GM12873 (cell line): ENCODE measurements at regions not wholly inside any gene's neighbourhood (a gene's known extent, or its start where the extent isn't known, plus 50 kb on each side); places are given as distances from the start of the nearest gene placed in this dataset.

Experiments
- TF ChIP-seq, protein P1 (sequence below): IDR thresholded peaks from 2 replicates; pipeline ENCODE4 v1.5.1; 2012; ENCODE audit warnings: low read depth, mild to moderate bottlenecking, moderate library complexity, low read length, control low read depth; ENCODE audit not compliant: insufficient read depth; ENCODE audit errors: missing control alignments

GRCh38 chr18:41311571-41312547, 643.2 kb upstream of the PIK3C3 start:
- TF ChIP-seq, protein P1, sequence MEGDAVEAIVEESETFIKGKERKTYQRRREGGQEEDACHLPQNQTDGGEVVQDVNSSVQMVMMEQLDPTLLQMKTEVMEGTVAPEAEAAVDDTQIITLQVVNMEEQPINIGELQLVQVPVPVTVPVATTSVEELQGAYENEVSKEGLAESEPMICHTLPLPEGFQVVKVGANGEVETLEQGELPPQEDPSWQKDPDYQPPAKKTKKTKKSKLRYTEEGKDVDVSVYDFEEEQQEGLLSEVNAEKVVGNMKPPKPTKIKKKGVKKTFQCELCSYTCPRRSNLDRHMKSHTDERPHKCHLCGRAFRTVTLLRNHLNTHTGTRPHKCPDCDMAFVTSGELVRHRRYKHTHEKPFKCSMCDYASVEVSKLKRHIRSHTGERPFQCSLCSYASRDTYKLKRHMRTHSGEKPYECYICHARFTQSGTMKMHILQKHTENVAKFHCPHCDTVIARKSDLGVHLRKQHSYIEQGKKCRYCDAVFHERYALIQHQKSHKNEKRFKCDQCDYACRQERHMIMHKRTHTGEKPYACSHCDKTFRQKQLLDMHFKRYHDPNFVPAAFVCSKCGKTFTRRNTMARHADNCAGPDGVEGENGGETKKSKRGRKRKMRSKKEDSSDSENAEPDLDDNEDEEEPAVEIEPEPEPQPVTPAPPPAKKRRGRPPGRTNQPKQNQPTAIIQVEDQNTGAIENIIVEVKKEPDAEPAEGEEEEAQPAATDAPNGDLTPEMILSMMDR = no peak

- TF ChIP-seq, protein P1 = no peak
These were observed 657.3 kb upstream of the PIK3C3 start for GRCh38 chr18:41297740-41298139.

- TF ChIP-seq, protein P1 = no peak
These were observed 685.7 kb upstream of the PIK3C3 start for GRCh38 chr18:41269294-41269693.

DNA sequence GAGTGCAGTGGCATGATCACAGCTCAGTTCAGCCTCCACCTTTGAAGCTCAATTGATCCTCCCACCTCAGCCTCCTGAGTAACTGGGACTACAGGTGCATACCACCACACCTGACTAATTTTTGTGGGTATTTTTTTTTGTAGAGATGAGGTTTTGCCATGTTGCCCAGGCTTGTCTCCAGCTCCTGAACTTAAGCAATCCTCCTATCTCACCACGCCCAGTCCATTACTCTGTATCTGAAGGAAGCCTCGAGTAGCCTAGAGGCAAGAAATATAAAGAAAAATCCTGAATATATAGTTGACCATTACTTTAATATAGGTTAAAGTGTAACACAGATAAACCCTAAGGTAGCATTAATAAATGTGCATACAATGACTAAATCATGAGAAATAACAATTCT, 686.8 kb upstream of the PIK3C3 start:
- TF ChIP-seq, protein P1 = no peak

DNA sequence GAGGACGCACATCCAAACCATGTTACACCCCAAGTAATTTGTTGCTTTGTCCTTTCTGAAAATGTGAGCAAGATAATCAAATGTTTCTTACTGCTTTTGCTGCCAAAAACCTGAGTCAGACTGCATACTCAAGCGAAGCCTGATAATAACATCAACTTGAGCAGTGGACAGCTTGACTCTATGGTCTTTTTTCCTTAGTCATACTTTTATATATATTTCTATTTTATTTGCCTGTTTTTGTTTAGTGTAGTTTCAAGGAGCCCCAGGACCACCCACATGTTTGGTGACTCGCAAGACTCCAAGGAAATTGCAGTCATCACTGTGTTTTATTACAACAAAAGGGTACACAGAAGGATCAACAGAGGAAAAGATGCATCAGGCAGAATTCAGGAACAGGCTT, 688.4 kb upstream of the PIK3C3 start:
- TF ChIP-seq, protein P1 = no peak

DNA sequence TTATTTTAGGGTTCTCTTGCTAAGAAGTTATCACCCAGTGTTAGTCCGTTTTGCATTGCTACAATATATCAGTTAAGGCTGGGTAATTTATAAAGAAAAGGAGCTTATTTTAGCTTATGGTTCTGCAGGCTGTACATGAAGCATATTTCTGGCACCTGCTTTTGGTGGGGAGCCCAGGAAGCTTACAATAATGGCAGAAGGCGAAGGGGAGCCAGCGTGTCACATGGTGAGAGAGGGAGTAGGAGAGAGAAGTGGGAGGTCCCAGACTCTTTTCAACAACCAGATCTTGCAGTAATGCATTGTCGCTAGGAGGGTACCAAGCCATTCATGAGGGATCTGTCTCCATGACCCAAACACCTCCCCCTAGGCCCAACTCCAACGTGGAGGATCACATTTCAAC, 688.8 kb upstream of the PIK3C3 start:
- TF ChIP-seq, protein P1 = no peak

DNA sequence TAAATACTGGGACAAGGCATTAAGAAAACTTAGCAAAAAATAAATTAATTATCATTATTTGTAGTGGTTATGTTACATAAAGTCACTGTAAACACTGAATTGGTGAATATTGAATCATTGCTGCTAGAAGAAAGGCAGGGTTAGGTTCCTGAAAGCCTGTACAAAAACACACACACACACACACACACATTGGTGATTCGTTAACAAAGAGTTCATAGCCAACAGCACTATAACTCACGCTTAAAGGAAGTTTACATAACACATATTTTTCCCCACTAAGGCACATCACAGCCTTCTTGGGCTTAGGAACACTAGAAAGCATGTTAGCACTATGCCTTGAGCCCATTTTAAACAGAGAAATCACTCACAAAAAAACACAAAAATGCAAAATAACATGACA, 690.0 kb upstream of the PIK3C3 start:
- TF ChIP-seq, protein P1 = no peak
